ENCODE measurements at regions not wholly inside any gene's neighbourhood (a gene's known extent, or its start where the extent isn't known, plus 50 kb on each side); places are given as distances from the start of the nearest gene placed in this dataset.

GRCh38 chr1:22246755-22247480 lies 104.0 kb upstream of the WNT4 start:
- ChIA-PET POLR2A (no interaction called here), CTCF (interaction anchor here (1.4 kb wide), 1 partner anchor 29 kb away, joined by 3 read pairs; no protein-coding TSS in a partner anchor)
- no peak for DNase-seq (ENCODE audit: extremely low spot score)
- no peak for TF ChIP-seq CTCF (IDR thresholded peaks at IDR 0.05; ENCODE audit: control extremely low read depth, extremely low read depth, low read depth, missing control alignments)

- POLR2A ChIA-PET = no interaction called here
- no peak for DNase-seq (ENCODE audit: extremely low spot score)
- no peak for TF ChIP-seq CTCF (IDR thresholded peaks at IDR 0.05; ENCODE audit: control extremely low read depth, extremely low read depth, low read depth, missing control alignments)
- CTCF ChIA-PET = interaction anchor here (1.4 kb wide), 1 partner anchor 29 kb away, joined by 3 read pairs; no protein-coding TSS in a partner anchor
Observed at GRCh38 chr1:22247527-22248245, 104.8 kb upstream of the WNT4 start.

- POLR2A ChIA-PET = no interaction called here
- no peak for DNase-seq (ENCODE audit: extremely low spot score)
- no peak for TF ChIP-seq CTCF (IDR thresholded peaks at IDR 0.05; ENCODE audit: control extremely low read depth, extremely low read depth, low read depth, missing control alignments)
- CTCF ChIA-PET = interaction anchor here (1.2 to 1.3 kb wide), 2 partner anchors 11 to 14 kb away, joined by 3 to 4 read pairs; no protein-coding TSS in a partner anchor
Observed at GRCh38 chr1:22248746-22249145, 105.8 kb upstream of the WNT4 start.

GRCh38 chr1:22249928-22250680 lies 107.2 kb upstream of the WNT4 start:
- DNase-seq (ENCODE audit: extremely low spot score) = no peak
- POLR2A ChIA-PET = no interaction called here
- TF ChIP-seq CTCF (IDR thresholded peaks at IDR 0.05; ENCODE audit: control extremely low read depth, extremely low read depth, low read depth, missing control alignments) = no peak
- CTCF ChIA-PET = interaction anchor here (0.8 kb wide), 1 partner anchor 10 kb away, joined by 3 read pairs; no protein-coding TSS in a partner anchor

- no peak for TF ChIP-seq CTCF (IDR thresholded peaks at IDR 0.05; ENCODE audit: control extremely low read depth, extremely low read depth, low read depth, missing control alignments)
- CTCF ChIA-PET = interaction anchor here (0.8 kb wide), 1 partner anchor 9 kb away, joined by 3 read pairs; no protein-coding TSS in a partner anchor
Observed at GRCh38 chr1:22250724-22251123, 107.8 kb upstream of the WNT4 start.

GRCh38 chr1:22252251-22252650 lies 109.4 kb upstream of the WNT4 start:
- POLR2A ChIA-PET = no interaction called here
- no peak for DNase-seq (ENCODE audit: extremely low spot score)
- CTCF ChIA-PET = no interaction called here
- TF ChIP-seq CTCF (IDR thresholded peaks at IDR 0.05; ENCODE audit: control extremely low read depth, extremely low read depth, low read depth, missing control alignments) = no peak

More at GRCh38 chr1:22250724-22251123, 107.8 kb upstream of the WNT4 start:
- DNase-seq (ENCODE audit: extremely low spot score) = no peak
- POLR2A ChIA-PET = no interaction called here

Measured in GM10248 (cell line).